HCEC 1CT (cell line): ENCODE measurements at regions not wholly inside any gene's neighbourhood (a gene's known extent, or its start where the extent isn't known, plus 50 kb on each side); places are given as distances from the start of the nearest gene placed in this dataset.

Source experiments
- DNase-seq: peaks from one replicate; pipeline ENCODE4 v3.0.0-alpha.2; 2017

DNA sequence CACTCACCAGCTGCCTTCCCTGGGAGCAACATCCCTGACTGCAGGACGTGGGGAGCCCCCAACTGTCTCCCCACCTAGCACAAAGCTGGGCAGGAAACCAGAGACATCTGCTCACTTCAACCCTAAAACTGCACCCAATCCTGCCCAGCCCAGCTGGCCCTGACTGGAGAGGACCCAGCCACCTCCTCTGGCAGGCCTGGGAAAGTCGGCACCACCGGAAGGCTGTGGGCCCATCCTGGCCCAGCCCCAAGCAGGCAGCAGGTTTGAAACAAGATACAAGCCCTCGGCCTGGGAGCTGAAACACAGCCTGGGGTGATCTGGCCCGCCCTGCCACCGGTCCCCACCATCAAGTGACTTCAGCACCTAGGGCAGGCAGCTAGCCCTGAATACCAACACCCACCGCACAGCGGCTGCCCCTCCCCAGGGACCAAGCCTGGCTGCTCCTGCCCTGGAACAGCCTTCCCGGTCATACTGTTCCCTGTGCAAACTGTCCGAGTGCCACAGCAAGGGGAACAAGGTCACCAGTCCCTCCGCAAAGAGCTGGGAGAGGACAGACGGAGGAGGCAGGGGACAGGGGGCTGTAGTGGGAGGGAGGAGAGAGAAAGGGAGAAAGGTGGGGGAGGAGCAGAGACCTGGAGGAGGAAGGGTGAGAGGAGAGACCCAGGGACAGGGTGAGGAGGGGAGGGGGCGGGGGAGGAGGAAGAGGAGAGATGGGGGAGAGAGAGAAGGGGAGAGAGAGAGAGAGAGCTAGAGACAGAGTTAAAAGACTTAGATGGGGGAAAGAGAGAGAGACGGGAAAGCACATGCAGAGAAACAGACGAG is 115.7 kb downstream of the RFLNA start:
- no peak for DNase-seq

DNA sequence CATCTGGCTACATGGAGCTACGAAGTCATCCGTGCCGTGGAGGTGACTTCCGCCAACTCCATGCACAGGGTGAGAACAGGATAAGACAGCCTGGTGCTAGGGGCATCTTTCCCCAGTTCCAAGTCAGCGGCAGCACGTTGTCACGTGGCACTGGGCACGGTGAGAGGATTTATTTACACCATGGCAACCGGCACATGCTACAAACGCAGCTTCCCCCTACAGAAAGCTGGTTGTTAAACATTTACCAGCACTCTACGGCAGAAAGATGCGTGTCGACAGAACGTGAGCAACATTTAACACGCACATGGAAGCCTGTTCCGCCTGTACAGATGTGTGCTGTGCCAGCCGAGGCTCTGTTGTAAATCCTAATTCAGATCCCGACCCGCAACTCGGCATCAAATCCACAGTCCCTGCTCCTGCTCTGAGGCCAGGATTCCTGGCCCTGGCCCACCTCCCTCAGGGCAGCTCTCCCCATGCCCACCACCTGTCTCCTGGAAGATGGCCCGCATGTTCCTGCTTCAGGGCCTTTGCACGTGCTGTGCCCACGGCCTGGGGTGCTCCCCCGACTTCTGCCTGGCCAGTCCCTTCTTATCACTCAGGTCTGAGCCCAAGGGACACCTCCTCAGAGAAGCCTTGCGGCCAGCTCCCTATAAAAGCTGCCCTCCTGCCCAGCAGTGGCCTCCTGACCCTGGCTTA is 114.1 kb downstream of the RFLNA start:
- DNase-seq: no peak

DNA sequence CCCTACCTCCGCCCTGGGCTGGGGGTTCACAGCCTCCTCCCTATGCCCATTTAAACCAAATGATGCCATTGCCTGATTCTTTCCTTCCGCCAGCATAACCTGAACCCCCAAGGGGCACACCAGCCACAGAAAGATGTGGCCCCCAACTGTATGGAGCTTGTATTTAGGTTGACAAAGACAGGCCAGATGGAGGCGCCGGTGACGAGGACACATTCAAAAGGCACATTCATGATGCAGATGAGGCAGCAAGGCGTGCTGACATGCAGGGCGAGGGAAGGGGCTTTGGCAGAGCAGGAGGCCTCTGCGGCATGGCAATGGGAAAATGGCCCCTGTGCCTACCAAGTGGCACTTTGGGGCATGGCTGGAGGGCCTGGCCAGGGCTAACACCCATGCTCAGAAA is 112.2 kb downstream of the RFLNA start:
- DNase-seq: no peak

DNA sequence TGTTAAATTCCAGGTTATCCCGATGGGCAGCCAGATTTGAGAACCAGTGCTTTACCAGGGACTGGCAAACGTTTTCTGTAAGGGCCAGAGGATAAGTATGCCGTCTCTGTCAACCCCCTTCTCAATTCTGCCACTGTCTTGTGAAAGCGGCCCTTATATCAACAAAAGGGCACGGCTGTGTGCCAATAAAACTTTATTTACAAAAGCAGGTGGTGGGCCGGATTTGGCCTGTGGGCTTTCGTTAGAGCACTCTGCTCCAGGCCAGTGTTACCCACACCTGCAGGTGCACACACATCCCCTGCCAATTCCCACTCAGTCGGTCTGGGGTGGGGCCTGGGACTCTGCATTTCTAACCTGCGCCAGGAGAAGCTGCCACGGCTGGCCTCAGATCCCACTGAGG is 111.2 kb downstream of the RFLNA start:
- no peak for DNase-seq

DNA sequence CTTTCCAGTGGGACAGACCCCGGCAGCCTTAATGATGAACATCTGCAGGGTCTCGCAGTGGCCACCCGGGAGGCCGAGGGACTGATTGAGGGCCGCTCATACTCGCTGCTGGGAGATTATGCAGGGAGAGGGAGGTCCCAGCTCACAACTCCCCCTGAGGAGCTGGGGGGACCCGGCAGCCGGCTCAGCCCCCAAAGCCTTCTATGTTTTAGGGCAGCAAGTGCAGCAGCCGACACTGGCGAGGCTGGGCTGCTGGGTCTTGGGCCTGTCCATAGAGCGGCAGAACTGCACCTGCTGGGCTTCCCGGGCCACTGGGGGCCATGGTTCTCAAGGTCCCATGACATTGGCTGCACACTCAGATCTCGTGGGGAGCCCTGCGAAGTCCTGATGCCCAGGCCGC is 110.7 kb downstream of the RFLNA start:
- DNase-seq: no peak

DNA sequence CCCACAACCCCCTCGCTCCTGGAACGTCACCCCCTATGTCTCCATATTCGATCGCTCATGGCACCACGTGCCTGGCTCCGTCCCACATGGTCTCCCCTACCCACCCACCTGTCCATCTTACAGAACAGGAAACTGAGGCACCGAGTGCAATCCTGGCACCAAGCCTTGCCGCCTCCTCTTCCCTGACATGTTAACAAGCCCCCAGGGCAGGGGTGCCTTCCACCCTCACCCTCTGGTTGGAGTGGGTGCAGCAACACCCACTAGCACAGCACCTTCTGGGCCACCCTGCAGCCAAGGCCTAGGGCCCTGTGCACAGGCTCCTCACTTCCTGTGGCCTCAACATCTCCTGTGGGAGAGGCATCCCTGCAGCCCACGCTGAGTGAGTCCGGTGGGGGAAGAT is 110.3 kb downstream of the RFLNA start:
- DNase-seq: no peak

DNA sequence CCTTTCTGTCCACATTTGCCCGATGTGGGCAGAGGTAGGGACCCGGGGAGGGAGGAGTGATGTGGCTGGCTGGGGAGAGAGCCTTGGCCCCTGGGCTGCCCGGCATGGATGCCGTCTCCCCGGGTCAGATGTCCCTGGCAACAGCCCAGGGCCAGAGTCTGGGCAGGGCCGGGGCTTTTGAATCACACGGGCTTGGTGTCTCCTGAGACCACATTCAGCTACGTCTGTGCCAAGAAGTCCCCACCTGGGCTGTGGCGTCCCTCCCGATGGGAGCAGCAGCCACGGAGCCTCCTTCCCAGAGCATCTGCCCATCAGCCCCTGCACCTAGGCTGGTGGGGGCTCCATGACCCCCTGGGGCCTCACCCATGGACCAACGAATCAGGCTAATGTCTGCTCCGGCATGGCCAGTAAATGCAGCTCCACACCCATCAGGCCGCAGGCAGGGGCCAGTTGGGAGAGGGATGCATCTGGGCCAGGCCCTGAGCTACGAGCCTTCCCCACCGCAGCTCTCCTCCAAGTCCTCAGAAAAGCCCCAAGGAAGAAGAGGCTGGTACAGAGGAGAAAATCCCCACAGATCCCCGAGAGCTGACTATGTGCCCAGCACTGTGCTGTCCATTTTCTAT is 109.4 kb downstream of the RFLNA start:
- no peak for DNase-seq

DNA sequence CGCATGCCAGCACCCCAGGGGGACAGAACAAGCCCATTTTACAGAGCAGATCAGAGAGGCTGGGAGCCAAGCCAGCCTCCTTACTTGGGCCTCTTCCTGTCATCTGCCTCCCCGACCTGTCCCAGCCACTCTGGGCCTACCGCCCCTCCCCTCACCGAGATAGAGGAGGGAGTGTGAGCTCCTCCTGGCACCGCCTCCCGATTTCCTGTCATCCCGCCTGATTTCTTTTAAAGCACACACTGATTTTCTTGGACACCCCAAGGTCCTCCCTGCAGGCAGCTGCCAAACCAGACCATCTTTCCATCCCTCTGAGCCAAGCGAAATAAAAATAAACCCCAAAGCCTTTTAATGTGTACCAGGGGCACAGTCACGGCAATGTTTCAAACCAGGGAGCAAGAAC is 108.4 kb downstream of the RFLNA start:
- no peak for DNase-seq

DNA sequence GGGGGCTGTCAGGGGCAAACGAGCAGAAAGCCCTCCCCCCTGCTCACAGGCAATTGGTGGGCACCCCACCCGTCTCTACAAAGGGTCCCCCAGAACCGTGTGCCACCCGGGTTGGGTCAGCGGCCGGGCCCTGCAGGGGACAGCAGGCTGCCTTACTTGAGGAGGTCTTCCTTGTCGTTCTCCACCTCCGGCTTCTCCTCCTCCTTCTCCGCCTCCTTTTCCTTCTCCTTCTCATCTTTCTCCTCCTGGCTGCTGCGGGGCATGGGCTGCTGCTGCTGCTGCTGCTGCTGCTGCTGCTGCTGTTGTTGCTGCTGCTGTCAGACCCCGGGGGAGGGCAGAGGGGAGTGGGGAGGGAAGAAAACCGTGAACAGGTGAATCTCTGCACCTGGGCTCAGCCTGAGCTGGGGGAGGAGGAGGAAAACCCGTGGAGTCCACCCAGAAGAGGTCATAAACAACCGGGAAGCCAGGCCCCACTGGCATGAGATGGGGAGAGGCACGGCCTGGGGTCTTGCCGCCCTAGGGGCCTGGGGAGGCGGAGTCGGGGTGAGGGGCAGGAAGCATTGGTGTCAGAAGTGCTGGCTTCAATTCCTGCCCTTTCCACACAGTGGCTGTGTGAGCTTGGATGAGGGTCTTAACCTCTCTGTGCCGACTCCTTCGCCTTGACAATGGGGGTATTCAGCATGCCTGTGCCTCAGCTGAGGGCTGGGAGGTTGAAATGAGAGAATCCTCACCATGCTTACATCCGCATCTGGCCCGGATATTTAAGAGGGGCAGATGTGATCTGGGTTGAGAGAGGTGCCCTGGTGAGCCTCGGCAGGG is 107.6 kb downstream of the RFLNA start:
- DNase-seq: no peak

DNA sequence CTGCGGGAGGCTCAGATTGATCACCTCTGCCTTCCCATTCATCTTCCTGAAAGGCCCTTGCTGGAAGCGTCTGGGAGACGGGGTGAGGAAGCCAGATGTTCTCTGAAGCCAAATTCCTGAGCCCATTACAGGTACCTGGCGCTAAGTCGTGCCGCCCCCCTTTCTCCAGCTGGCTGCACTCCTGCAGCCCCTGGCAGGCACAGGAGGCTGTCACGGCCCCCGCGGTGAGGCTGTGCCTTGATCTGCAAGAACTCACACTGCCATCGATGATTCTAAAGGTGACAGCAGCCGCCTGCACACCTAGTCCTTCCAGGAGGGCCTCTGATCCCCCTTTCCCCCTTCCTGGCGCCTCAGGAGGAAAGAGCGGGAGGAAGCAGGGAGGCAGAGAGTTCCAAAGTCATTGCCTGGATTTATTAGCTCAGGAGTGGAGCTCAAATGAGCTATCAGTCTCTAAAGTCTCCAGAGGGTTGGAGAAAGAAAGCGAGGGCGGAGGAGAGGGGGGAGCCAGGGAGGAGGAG is 106.9 kb downstream of the RFLNA start:
- DNase-seq: no peak

DNA sequence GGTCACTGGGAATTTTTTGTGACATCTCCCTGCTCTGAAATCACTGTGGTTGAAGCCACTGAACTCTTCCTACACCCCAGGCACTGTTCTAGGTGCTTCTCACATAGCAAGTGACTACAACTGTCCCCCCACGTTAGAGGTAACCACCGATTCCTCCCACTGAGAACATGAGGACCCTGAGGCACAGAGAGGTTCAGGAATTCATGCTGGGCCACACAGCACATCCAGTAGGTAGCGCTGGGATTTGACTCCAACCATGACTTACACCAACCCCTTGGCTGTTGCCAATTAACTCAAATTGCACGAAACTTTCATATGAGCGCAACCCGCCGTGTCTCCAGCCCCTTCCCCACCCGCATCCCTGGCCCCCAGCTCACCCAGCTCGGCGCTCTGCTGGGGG is 105.2 kb downstream of the RFLNA start:
- DNase-seq: no peak

DNA sequence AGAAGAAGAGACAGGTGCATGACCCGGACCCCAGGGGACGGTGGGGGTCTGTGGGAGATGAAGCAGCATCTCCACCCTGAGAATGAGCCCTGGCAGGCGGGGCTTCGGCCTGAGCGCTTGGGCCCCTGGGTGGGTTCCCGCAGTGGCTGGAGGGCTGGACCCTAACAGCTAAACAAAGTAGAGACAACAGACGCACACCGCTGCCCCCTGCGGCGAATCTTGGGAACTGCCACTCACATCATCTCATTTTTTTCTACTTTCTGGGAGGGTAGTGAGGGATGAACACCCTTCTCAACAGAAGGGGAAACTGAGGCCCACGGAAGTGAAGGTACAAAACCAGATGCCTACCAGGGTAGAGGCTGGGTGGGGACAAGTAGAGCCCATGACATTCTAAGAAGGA is 104.7 kb downstream of the RFLNA start:
- DNase-seq: no peak

DNA sequence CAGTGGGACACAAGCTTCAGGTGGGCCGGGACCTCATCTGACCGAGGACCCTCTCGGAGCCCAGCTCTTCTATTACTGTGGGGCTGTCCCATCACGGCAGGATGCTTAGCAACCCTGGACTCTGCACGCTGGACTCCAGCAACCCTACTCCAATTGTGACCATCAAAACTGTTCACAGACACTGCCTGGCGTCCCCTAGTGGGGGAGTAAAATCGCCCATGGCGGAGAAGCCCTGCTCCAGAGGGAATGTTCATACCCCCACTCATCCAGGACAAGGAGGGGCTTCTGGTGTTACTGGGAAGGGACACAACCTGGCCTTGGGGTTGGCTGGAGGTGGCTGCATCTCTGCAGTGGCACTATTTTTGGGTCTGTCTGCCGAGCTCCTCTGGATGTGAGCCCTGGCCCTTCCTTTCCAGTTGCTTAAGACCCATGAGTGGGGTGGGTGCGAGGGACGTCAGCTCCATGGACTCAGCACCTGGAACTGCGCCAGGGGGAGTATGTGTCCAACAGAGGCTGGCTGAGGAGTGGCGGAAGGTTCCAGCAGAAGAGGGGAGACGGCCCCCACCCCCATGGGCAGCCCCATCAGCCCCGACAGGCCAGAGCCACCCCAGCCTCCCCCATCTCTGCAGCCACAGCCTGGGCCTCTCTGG is 103.8 kb downstream of the RFLNA start:
- DNase-seq: no peak

DNA sequence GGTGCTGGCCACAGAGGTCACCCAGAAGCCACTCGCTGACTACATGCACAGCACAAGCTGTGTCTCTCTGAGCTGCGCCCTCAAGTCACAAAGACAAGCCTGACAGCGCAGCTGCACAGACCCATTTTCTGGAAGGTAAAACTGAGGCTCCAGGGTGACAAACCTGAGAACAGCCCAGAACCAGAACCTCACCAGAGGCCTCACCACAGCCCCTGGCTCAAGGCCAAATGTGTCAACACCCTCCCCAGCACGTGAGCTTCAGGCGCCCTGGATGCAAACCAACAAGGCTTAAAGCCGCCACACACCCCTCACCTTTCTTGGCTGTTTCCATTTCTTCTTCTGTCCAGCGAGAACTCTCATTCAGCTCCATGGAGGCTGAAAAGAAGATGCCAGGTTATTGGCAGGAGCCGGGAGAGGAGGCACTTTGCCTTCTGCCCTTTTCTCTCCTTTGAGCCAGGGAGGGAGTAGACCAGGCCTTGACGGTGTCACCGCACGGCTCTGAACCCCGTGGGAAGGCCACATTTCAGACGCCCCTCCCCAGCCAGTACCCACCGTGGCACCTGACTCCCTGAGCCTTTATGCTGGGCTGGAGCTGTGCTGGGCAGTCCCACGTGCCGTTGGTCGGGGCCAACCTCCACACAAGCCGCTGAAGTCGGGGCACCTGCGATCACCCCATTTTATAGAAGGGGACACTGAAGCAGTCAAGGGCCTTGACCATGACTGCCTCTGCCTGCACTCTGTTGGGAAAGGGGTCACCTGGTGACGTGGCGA is 103.1 kb downstream of the RFLNA start:
- no peak for DNase-seq

DNA sequence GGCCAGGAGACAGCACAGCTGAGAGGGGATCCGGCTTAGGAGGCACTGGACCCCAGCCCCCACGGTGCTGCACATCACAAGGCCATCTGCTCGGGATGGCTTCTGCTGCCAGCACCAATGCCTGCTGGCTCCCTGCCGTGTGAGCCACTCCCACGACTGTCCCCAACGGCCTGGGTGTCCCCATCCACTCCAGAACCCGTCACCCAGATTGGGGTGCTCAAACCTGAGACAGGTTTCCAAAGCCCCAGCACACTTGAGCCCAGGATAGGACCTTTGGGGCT is 102.4 kb downstream of the RFLNA start:
- DNase-seq: no peak

DNA sequence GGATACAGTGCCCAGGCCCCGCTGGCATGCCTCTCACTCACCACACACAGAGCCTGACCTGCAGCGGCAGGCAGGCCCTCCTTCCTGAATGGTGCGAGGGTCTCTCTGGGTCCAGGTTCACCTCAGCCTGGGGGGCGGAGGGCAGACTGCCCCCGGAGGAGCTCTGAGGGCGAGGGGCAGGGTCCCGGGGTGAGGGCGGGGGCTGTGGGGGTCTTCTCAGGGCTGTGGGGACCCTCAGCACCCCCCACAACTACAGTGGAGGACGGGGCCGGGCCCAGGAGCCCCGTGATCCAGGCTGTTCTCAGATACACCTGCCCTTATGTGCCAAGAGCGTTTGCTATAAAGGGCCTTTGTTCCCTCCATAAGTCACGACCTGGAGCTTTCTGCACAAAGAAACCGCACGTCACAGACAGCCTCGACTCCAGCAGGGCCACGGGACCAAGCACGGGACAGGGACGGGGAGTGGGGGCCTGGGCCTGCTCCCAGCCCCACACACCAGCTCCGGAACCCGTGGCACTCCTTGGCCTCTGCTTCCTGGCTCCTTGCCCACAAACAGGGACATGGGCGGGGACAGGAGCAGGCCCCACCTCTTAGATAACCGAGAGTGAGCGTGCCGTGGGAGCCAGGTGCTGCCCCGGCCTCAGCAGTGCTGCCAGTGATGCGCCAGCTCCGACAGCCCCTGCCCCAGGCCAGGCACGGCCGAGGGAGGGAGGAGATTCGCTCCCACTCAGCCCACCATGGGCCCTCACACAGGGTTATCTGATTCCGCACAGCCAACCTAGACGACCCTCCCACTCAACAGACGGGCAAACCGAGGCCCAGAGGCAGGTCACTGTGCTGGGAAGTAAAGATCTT is 101.9 kb downstream of the RFLNA start:
- no peak for DNase-seq

DNA sequence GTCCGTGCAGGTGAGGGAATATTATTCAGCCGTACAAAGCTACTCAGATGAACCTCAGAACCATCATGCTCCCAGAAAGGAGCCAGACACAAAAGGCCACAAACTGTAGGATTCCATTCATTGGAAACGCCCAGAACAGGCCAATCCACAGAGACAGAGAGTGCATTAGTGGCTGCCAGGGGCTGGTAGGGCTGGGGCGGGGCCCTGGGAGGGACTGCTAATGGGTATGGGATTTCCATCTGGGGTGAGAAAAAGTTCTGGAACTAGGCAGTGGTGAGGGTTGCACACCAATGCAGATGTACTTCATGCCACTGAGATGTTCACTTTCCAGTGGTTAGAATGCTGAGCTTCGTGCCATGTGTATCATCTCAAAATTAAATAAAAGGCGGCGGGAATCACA is 101.1 kb downstream of the RFLNA start:
- DNase-seq: no peak

DNA sequence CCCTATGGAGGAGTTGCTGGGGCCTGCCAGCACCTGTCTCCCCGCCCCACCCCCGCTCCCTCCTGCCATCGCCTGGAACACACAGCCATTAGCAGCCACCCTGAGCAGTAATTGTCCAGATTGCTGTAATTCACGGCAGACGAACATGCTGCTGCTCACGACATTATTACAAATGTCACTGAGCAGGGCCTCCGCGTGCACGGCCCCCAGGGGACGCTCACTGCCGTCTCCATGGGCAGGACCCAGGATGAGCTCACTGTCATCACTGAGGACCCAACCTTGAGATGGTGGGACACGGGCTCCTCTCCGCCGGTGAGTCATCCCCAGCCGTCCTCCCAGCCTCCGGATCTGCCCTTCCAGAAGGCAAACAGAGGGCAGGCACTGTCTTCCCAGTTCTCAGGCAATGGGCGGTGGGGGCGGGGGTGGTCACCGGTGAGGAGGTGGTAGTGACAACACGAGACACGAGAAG is 100.4 kb downstream of the RFLNA start:
- no peak for DNase-seq

DNA sequence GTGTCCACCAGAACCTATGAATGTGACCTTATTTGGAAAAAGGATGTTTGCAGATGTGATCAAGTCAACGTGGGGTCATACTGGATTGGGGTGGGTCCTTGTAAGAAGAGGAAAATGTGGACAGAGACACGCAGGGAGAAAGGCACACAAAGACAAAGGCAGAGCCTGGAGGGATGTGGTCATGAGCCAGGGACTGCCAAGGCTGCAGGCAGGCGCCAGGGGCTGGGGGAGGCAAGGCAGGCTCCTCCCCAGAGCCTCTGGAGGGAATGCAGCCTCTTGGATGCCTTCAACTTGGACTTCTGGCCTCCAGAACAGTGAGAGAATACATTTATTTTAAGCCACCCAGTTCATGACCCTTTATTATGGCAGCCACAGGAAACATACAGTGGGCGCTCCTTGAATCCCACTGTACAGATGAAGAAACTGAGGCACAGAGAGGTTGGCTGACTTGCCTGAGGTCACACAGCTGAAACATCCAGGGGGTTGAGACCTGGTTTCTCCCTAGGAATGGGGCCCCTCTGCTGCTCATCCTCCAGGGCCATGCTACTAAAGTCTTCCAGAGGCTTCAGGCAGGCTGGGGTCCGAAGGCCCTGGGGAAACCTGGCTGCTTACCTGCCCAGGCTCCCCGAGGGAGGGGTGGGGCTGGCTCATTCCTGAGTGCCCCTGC is 99.7 kb downstream of the RFLNA start:
- DNase-seq: no peak

DNA sequence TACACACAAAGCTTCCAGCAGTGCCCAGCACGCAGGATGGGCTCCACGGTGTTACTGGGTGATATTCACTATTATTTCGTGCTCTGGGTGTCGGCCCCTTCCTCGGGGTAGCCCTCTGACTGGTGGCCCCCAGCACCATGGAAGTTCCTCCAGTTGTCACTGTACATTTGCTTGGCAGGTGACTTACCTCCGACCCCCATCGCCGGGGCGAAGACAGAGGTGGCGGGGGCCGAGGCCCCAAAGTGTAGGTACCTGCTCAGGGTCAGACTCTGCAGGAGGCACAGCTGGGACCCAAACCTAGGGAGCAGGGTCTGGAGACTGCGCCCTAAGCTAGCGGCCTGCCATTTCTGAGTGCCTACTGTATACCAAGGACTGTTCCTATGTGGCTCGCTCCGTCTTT is 98.9 kb downstream of the RFLNA start:
- DNase-seq: no peak
